Osteocyte (in vitro differentiated cells): ENCODE measurements at regions not wholly inside any gene's neighbourhood (a gene's known extent, or its start where the extent isn't known, plus 50 kb on each side); places are given as distances from the start of the nearest gene placed in this dataset.

Experiments used
- DNase-seq: peaks from one replicate; pipeline ENCODE4 v3.0.0; 2021; ENCODE audit warnings: mixed read lengths; ENCODE audit not compliant: unreplicated experiment; ENCODE audit errors: extremely low spot score
- H3K27ac Mint-ChIP-seq: one replicate; pipeline ENCODE4 v1.8.0; 2021; ENCODE audit warnings: mild to moderate bottlenecking, mixed read lengths; ENCODE audit not compliant: unreplicated experiment
- H3K27me3 Mint-ChIP-seq: one replicate; pipeline ENCODE4 v1.8.0; 2021; ENCODE audit warnings: mixed read lengths; ENCODE audit not compliant: unreplicated experiment
- H3K36me3 Mint-ChIP-seq: one replicate; pipeline ENCODE4 v1.8.0; 2021; ENCODE audit warnings: mixed read lengths; ENCODE audit not compliant: unreplicated experiment
- H3K4me1 Mint-ChIP-seq: one replicate; pipeline ENCODE4 v1.8.0; 2021; ENCODE audit warnings: mixed read lengths; ENCODE audit not compliant: unreplicated experiment
- H3K4me3 Mint-ChIP-seq: one replicate; pipeline ENCODE4 v1.8.0; 2021; ENCODE audit warnings: mild to moderate bottlenecking, moderate library complexity, mixed read lengths; ENCODE audit not compliant: unreplicated experiment
- H3K9me3 Mint-ChIP-seq: one replicate; pipeline ENCODE4 v1.8.0; 2021; ENCODE audit warnings: mixed read lengths; ENCODE audit not compliant: unreplicated experiment
- TF ChIP-seq, protein P1 (sequence below): fragments of 200-600 bp; sonication (generic); IDR thresholded peaks from 2 replicates; pipeline ENCODE4 v1.5.0; 2021; ENCODE audit warnings: antibody characterized with exemption, mild to moderate bottlenecking, moderate library complexity

DNA sequence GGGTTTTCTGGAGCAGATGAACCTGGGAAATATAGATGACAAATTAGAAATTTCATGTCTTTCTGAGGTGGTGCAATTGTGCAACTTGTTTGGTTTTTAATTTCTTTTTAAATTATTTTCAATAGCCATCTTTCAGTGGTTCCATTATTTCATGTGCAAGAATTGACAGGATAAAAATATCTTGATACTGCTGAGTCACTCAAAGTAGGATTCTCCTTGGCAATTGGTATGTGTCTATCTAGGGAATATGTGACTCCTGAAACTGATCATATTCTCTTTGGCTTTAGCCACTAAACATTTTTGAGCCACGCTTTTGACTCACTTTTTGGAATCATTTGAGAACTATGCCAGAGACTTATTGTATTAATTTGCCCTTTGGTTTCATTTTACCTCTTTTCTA, 331.5 kb downstream of the KCNA4 start:
- Mint-ChIP-seq H3K9me3 (no peaks in the 10 kb centered on the region), H3K4me3 (no peak overlapping the region), H3K4me1 (no peaks in the 10 kb centered on the region), H3K36me3 (no peaks in the 10 kb centered on the region), H3K27ac (no peak overlapping the region), H3K27me3 (peaks cover 3% of the 10 kb centered on the region)
- TF ChIP-seq, protein P1, sequence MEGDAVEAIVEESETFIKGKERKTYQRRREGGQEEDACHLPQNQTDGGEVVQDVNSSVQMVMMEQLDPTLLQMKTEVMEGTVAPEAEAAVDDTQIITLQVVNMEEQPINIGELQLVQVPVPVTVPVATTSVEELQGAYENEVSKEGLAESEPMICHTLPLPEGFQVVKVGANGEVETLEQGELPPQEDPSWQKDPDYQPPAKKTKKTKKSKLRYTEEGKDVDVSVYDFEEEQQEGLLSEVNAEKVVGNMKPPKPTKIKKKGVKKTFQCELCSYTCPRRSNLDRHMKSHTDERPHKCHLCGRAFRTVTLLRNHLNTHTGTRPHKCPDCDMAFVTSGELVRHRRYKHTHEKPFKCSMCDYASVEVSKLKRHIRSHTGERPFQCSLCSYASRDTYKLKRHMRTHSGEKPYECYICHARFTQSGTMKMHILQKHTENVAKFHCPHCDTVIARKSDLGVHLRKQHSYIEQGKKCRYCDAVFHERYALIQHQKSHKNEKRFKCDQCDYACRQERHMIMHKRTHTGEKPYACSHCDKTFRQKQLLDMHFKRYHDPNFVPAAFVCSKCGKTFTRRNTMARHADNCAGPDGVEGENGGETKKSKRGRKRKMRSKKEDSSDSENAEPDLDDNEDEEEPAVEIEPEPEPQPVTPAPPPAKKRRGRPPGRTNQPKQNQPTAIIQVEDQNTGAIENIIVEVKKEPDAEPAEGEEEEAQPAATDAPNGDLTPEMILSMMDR: no peak
- DNase-seq: no peak

DNA sequence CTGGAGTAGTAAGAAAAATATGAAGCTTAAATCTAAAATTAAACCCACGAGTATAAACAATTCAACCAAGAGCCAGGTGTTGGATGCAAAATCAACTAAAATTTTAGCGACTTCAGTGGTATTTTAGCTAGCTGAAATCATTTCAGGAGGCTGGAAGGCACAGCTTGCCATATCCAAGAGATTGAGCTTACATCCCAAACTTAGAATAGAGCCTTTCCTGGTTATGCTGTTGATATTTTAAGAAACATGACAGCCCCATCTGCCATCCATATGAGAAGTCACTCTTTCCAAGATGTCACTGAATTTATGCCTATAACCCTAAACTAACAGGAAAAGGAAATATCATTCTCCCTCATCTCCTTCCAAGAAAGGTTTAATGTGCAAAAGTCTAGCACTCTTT, 334.0 kb downstream of the KCNA4 start:
- Mint-ChIP-seq H3K36me3 (no peaks in the 10 kb centered on the region), H3K4me3 (no peak overlapping the region), H3K4me1 (no peaks in the 10 kb centered on the region), H3K27me3 (no peaks in the 10 kb centered on the region), H3K9me3 (no peaks in the 10 kb centered on the region), H3K27ac (no peak overlapping the region)
- TF ChIP-seq, protein P1: no peak
- no peak for DNase-seq

DNA sequence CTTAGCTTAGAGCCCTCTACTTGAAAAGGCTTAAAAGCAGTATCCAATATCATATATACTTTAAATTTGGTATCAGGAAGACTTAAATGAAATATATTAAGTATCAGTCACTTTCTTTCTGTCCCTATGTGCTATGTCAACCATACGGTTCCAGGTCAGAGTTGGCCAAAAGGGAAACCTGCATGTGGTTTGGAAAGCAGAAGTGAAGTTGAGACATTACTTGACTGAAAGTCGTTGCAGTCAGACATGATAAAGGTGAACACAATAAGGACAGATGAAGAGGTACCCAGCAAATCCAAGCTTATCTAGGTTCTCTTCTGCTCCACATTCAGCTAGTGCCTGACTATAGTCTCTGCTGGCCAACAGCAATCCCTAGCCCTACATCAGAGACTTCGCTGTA, 336.8 kb downstream of the KCNA4 start:
- no peaks in the 10 kb centered on the region for H3K4me1 Mint-ChIP-seq
- no peak overlapping the region for H3K4me3 Mint-ChIP-seq
- H3K27ac Mint-ChIP-seq: no peak overlapping the region
- DNase-seq: no peak
- H3K36me3 Mint-ChIP-seq: no peaks in the 10 kb centered on the region
- no peaks in the 10 kb centered on the region for H3K9me3 Mint-ChIP-seq
- TF ChIP-seq, protein P1: no peak
- H3K27me3 Mint-ChIP-seq: no peaks in the 10 kb centered on the region

DNA sequence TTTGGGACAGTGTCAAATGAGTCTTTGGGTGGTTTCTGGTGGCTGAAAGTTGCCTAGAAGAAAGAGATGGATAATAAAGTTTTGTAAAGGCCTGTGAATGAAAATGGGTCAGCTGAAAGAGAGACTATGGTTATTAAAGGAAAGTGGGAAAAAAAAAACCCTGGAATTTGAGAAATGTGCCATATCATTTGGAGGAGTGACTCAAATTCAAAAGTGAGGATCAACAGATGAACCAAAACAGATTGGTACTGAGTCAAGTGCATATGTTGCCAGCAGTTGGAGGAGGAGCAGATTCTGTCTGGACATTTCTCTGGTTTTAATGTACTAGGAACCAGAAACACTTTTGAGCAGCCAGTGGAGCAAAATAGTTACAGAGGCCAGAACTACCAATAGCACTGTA, 339.8 kb downstream of the KCNA4 start:
- DNase-seq: no peak
- no peaks in the 10 kb centered on the region for H3K4me1 Mint-ChIP-seq
- no peaks in the 10 kb centered on the region for H3K36me3 Mint-ChIP-seq
- no peaks in the 10 kb centered on the region for H3K9me3 Mint-ChIP-seq
- TF ChIP-seq, protein P1: no peak
- no peaks in the 10 kb centered on the region for H3K27me3 Mint-ChIP-seq
- no peak overlapping the region for H3K4me3 Mint-ChIP-seq
- no peak overlapping the region for H3K27ac Mint-ChIP-seq

DNA sequence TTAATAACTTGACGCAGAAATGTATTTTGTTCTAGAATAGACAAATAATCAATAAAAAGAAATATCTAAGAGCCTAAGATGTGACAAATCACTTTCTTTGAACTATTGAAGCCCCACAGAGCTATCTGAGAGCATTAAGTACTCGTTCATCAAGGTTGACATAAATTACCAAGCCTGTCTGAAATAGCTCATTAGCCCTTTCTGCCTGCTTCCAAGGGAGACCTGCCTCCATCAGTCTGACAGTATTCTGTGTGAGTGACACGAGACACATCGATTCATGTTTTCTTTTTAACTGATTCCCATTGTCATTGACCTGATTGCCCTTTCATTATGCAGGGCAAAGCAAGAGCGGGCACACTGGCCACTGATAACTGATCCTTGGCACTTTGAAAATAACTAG, 347.5 kb downstream of the KCNA4 start:
- no peak for DNase-seq
- H3K36me3 Mint-ChIP-seq: no peaks in the 10 kb centered on the region
- H3K4me1 Mint-ChIP-seq: no peaks in the 10 kb centered on the region
- no peak overlapping the region for H3K27ac Mint-ChIP-seq
- H3K4me3 Mint-ChIP-seq: no peak overlapping the region
- peaks cover 14% of the 10 kb centered on the region for H3K9me3 Mint-ChIP-seq
- TF ChIP-seq, protein P1: no peak
- H3K27me3 Mint-ChIP-seq: no peaks in the 10 kb centered on the region
